K562 (cell line): ENCODE measurements at regions not wholly inside any gene's neighbourhood (a gene's known extent, or its start where the extent isn't known, plus 50 kb on each side); places are given as distances from the start of the nearest gene placed in this dataset.

ENCODE experiments used
- ATAC-seq: fragments of 200-7000 bp; cut with Tn5 transposase; 3 replicates; pipeline ENCODE4 v1.9.1; 2020; ENCODE audit warnings: moderate library complexity
- BruUV-seq: library from RNA; stranded (reverse); fragments of 400-500 nt; replicated peaks from 2 replicates; lab custom pipeline; 2021; lab: Mats Ljungman, UMichigan
- CTCF ChIA-PET: fragments of 300-600 bp; formaldehyde crosslinking; extraction: SDS; loops from one replicate; lab custom pipeline; 2021; ENCODE audit warnings: low intra/inter-chr PET ratio; lab: Yijun Ruan, JAX
- POLR2A ChIA-PET: fragments of 300-600, 350-650 bp; sonication (Branson Sonifier 250); formaldehyde crosslinking; extraction: SDS; loops from one replicate; lab custom pipeline; 2021; ENCODE audit warnings: antibody characterized with exemption, inconsistent platforms; lab: Yijun Ruan, JAX
- DNase-seq, 4 experiments: peaks; one replicate each; pipeline versions ENCODE4 v3.0.0 to v3.0.0-alpha.2; 2011 to 2018; ENCODE audit warnings: low spot score in 3 of 4, mixed read lengths in 3 of 4; ENCODE audit errors: extremely low read depth in 1 of 4
- FAIRE-seq: peaks from 2 replicates; lab custom pipeline; 2011; peaks lifted over from hg19 to GRCh38; lab: Jason Lieb, UNC
- H2AFZ ChIP-seq: 2 replicates; pipeline ENCODE4 v1.6.0; 2011; ENCODE audit warnings: low read depth, low read length, control low read depth, inconsistent platforms
- H3K27ac ChIP-seq: fragments of 200-600 bp; 3 replicates; pipeline ENCODE4 v1.8.0; 2011; ENCODE audit warnings: low read depth, mild to moderate bottlenecking, control low read depth, inconsistent platforms, low read length, moderate library complexity, mixed read lengths; ENCODE audit errors: extremely low read depth
- H3K27me3 ChIP-seq, 2 experiments: fragments of 300-600 bp in 1 of 2; 2 replicates in 1 of 2; 3 replicates in 1 of 2; pipeline versions ENCODE4 v1.6.0 to v1.8.0; 2011; ENCODE audit warnings: inconsistent platforms in 2 of 2, low read length in 2 of 2, mild to moderate bottlenecking in 1 of 2, mixed read lengths in 1 of 2, moderate library complexity in 1 of 2; ENCODE audit not compliant: control insufficient read depth in 2 of 2, insufficient read depth in 2 of 2
- H3K36me3 ChIP-seq: fragments of 300-600 bp; 3 replicates; pipeline ENCODE4 v1.8.0; 2011; ENCODE audit warnings: mild to moderate bottlenecking, low read length, inconsistent platforms; ENCODE audit not compliant: control insufficient read depth, insufficient read depth
- H3K4me1 ChIP-seq, 2 experiments: fragments of 200-600 bp in 1 of 2; replicated peaks in 1 of 2; 2 replicates in 1 of 2; 3 replicates in 1 of 2; pipeline versions ENCODE4 v1.5.1 to v1.8.0; 2011; ENCODE audit warnings: inconsistent platforms in 2 of 2, low read length in 2 of 2, mild to moderate bottlenecking in 1 of 2, mixed read lengths in 1 of 2, moderate library complexity in 1 of 2; ENCODE audit not compliant: control insufficient read depth in 2 of 2, insufficient read depth in 2 of 2
- H3K4me2 ChIP-seq: 2 replicates; pipeline ENCODE4 v1.6.1; 2011; ENCODE audit warnings: low read length, control low read depth, inconsistent platforms, mixed read lengths; ENCODE audit not compliant: insufficient read depth
- H3K4me3 ChIP-seq: fragments of 200-600 bp; sonication (generic), shearing (Covaris generic); 2 replicates; pipeline ENCODE4 v1.5.1; 2016; ENCODE audit warnings: control low read depth, inconsistent platforms
- H3K79me2 ChIP-seq: fragments of 200-600 bp; 3 replicates; pipeline ENCODE4 v1.8.0; 2011; ENCODE audit warnings: low read length, inconsistent platforms; ENCODE audit not compliant: control insufficient read depth, insufficient read depth
- H3K9ac ChIP-seq, 2 experiments: 2 replicates each; pipeline versions ENCODE4 v1.6.0 to v1.6.1; 2011; ENCODE audit warnings: low read depth in 2 of 2, low read length in 2 of 2, control low read depth in 1 of 2, inconsistent platforms in 1 of 2, mild to moderate bottlenecking in 1 of 2, mixed read lengths in 1 of 2; ENCODE audit not compliant: insufficient read depth in 1 of 2
- H3K9me1 ChIP-seq: one replicate; pipeline ENCODE4 v1.6.0; 2011; ENCODE audit warnings: inconsistent platforms, mild to moderate bottlenecking, low read length, moderate library complexity; ENCODE audit not compliant: control insufficient read depth, insufficient read depth
- H3K9me3 ChIP-seq: replicated peaks from 2 replicates; pipeline ENCODE4 v1.5.1; 2011; ENCODE audit warnings: low read depth, low read length, inconsistent platforms; ENCODE audit not compliant: control insufficient read depth, insufficient read depth
- H4K20me1 ChIP-seq: replicated peaks from 2 replicates; pipeline ENCODE4 v1.6.1; 2011; ENCODE audit warnings: low read length, inconsistent platforms, mixed read lengths; ENCODE audit not compliant: control insufficient read depth, insufficient read depth
- BMI1 ChIP-seq: fragments of 150-350 bp; IDR thresholded peaks from 2 replicates; pipeline ENCODE4 v1.6.1; 2014; ENCODE audit warnings: low read length
- COPS2 ChIP-seq: fragments of 450-650 bp; conservative IDR thresholded peaks from 2 replicates; pipeline ENCODE4 v1.6.1; 2016; ENCODE audit warnings: mild to moderate bottlenecking, moderate library complexity
- CREB1 ChIP-seq, 2 experiments: sonication (generic) in 1 of 2; formaldehyde crosslinking in 1 of 2; IDR thresholded peaks; 2 replicates each; pipeline versions ENCODE4 v1.6.1 to v1.8.0; 2012 to 2022; ENCODE audit warnings: inconsistent platforms in 1 of 2, mild to moderate bottlenecking in 1 of 2, missing genetic modification reagents in 1 of 2, moderate library complexity in 1 of 2
- E2F3 ChIP-seq: fragments of 250-450 bp; sonication (Bioruptor Pico); IDR thresholded peaks from 2 replicates; pipeline ENCODE4 v1.4.0; 2020; ENCODE audit warnings: mild to moderate bottlenecking
- HEY1 ChIP-seq: fragments of 250-450 bp; sonication (Bioruptor Pico); IDR thresholded peaks from 2 replicates; pipeline ENCODE4 v1.5.0; 2020; ENCODE audit warnings: mild to moderate bottlenecking, moderate library complexity, borderline replicate concordance
- HMGN3 ChIP-seq: IDR thresholded peaks from 2 replicates; pipeline ENCODE4 v1.6.1; 2011; ENCODE audit warnings: borderline replicate concordance, low read depth, mild to moderate bottlenecking, mixed read lengths, low read length; ENCODE audit not compliant: insufficient read length; ENCODE audit errors: extremely low read depth
- HNRNPH1 ChIP-seq: fragments of 200-400 bp; formaldehyde crosslinking; optimal IDR thresholded peaks from 2 replicates; pipeline ENCODE3; 2017; ENCODE audit warnings: low read depth, mild to moderate bottlenecking, low read length, moderate library complexity
- HNRNPLL ChIP-seq: fragments of 200-400 bp; formaldehyde crosslinking; IDR thresholded peaks from 2 replicates; pipeline ENCODE4 v1.6.1; 2017; ENCODE audit warnings: low read length, low read depth, mild to moderate bottlenecking; ENCODE audit not compliant: poor library complexity, severe bottlenecking
- MAFG ChIP-seq: fragments of 450-650 bp; conservative IDR thresholded peaks from 2 replicates; pipeline ENCODE4 v1.6.1; 2016; ENCODE audit warnings: missing genetic modification characterization, missing compliant biosample characterization
- OTX1 ChIP-seq: fragments of 450-650 bp; formaldehyde crosslinking; IDR thresholded peaks from 2 replicates; pipeline ENCODE4 v1.4.0; 2022; ENCODE audit warnings: mild to moderate bottlenecking
- RB1 ChIP-seq: fragments of 450-650 bp; IDR thresholded peaks from 2 replicates; pipeline ENCODE4 v1.6.1; 2017; ENCODE audit warnings: low read depth, mild to moderate bottlenecking
- TFE3 ChIP-seq: fragments of 450-650 bp; formaldehyde crosslinking; IDR thresholded peaks from 2 replicates; pipeline ENCODE4 v1.4.0; 2020; ENCODE audit warnings: mild to moderate bottlenecking, mixed read lengths
- WGBS: fragments of 100-300 bp; shearing (Covaris generic); methylation state at CpG from one replicate; pipeline ENCODE4 v1.1.6; 2016; ENCODE audit warnings: low coverage, mixed read lengths; ENCODE audit not compliant: insufficient coverage; ENCODE audit errors: missing lambda C conversion rate; 5-methylcytosine and 5-hydroxymethylcytosine counted together
- in situ Hi-C: fragments of 300-500 bp; cut with MboI; formaldehyde crosslinking; loops from 4 replicates; pipeline ENCODE4 v1.15.0; 2018; ENCODE audit warnings: inconsistent platforms, mixed read lengths
- intact Hi-C: fragments of 100-400 bp; cut with micrococcal nuclease; formaldehyde crosslinking; loops from 2 replicates; pipeline ENCODE4 v1.14.2; 2022

GRCh38 chr4:185993328-185993973, 75.5 kb upstream of the TLR3 start:
- Histone ChIP-seq H3K4me1 (no peaks in the 10 kb centered on the region), H4K20me1 (no peaks in the 10 kb centered on the region; the same call in 1 of the 2 replicates), H3K79me2 (no peaks in the 10 kb centered on the region), H3K9me3 (no peaks in the 10 kb centered on the region), H3K27ac (no peak overlapping the region), H3K9ac (no peak overlapping the region), H3K36me3 (no peaks in the 10 kb centered on the region), H3K4me2 (no peak overlapping the region), H3K9me1 (no peaks in the 10 kb centered on the region), H3K27me3 (peaks cover 0 to 9% of the 10 kb centered on the region in 2 experiments; a peak in 1 of 5 replicates), H3K4me3 (no peak overlapping the region), H2AFZ (no peak overlapping the region)
- in situ Hi-C loops (no loop called here), intact Hi-C loops (no loop called here)
- ChIA-PET CTCF (interaction anchor here (0.7 kb wide), 1 partner anchor 9 kb away, joined by 3 read pairs; no protein-coding TSS in a partner anchor), POLR2A (no interaction called here)
- ATAC-seq (no peak), DNase-seq (no peak), FAIRE-seq (no peak)
- no TSS peak for BruUV-seq
- TF ChIP-seq RB1, result no peak
- TF ChIP-seq COPS2, result no peak
- TF ChIP-seq CREB1 (IDR thresholded peaks at IDR 0.05), result no peak
- no peak for TF ChIP-seq CREB1 (CRISPR knock-in tag; IDR thresholded peaks at IDR 0.05)
- no peak for TF ChIP-seq HNRNPH1
- no peak for TF ChIP-seq TFE3 (CRISPR knock-in tag)
- no peak for TF ChIP-seq BMI1
- no peak for TF ChIP-seq OTX1
- no peak for TF ChIP-seq HEY1 (CRISPR knock-in tag)
- no peak for TF ChIP-seq HNRNPLL
- no peak for TF ChIP-seq HMGN3
- no peak for TF ChIP-seq MAFG (tag)
- TF ChIP-seq E2F3 (CRISPR knock-in tag), result no peak
- 0% methylated on average over 6 of the region's 6 CpGs for WGBS
